ENCODE measurements at regions not wholly inside any gene's neighbourhood (a gene's known extent, or its start where the extent isn't known, plus 50 kb on each side); places are given as distances from the start of the nearest gene placed in this dataset.

DNA sequence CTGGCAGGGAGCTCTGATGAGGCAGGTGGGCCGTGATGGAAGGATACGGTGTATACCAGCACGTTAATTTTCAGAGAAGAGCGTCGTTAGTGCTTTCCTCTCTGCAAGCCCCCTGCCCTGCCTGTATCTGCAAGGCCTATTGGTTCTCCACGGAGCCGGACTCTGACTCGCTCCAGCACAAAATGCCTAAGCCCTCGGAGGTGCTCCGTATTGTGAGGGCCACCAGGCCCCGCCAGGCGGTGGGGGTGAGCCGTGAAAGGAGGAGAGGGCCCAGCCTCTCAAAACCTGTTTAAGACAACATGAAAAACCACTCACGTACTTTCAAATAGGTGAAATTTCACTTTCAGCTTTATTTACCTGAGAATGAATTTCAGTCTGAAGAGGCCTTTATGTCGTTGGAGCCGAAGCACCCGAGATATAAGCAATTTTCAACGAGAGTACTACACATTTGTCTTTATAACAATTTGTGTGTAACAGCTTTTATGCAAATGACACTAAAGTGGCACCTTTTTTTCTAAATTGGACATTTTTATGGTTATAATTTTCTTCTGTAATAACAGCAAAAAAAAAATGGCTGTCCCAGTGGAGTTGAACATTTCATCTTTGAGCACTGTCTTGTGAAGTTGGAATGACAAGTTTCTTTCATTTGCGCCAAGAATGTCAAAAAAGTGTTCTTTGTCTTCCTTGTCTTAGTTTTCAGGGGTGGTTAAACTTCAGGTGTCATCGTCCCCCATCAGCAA is 749.5 kb downstream of the VRK1 start:
- DNase-seq (ENCODE audit: extremely low read depth in 1 of 11, low read depth in 9 of 11, low spot score in 4 of 11) = no peak

GRCh38 chr14:97550463-97550862 is 753.3 kb downstream of the VRK1 start:
- DNase-seq (ENCODE audit: extremely low read depth in 1 of 11, low read depth in 9 of 11, low spot score in 4 of 11) = peak in 3 of 11 donors; percentile 6 to 19 (median 7)

GRCh38 chr14:97554597-97554996 is 757.4 kb downstream of the VRK1 start:
- DNase-seq (ENCODE audit: extremely low read depth in 1 of 11, low read depth in 9 of 11, low spot score in 4 of 11) = no peak

GRCh38 chr14:97564334-97564733 is 767.2 kb downstream of the VRK1 start:
- no peak for DNase-seq (ENCODE audit: extremely low read depth in 1 of 11, low read depth in 9 of 11, low spot score in 4 of 11)

- no peak for DNase-seq (ENCODE audit: extremely low read depth in 1 of 11, low read depth in 9 of 11, low spot score in 4 of 11)
These were observed 774.0 kb downstream of the VRK1 start for GRCh38 chr14:97571201-97571600.

DNA sequence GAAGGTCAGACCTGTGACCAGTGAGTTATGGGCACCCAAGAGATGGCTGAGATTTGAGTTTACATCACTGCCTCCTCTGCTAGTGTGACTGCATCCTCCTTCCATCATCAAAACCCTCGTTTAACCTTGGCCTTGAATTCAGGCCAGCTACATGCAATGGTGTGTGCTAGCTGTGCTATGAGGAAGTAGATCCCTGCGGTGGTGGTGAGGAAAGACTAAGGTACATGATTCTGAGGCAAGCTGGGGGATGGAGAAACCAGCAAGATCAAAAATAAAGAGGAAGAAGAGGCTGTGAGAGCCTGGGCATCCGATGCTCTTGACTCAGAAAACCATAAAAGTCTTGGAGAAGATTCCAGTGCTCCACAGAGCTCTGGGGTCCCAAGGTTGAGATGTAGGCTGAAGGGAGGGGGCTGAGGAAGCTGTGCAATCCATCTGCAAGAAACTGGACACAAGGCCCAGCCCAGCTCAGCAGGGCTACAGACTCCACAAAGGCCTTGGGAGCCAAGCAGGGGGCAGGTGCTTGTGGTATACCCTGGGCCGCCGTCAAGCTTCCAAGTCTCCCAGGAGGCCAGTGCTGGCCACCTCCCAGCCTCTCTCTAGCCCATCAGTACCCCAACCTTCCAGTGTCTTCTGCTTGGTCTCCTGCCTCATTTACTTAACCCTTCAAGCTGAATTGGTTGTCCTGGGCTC is 774.8 kb downstream of the VRK1 start:
- no peak for DNase-seq (ENCODE audit: extremely low read depth in 1 of 11, low read depth in 9 of 11, low spot score in 4 of 11)

- DNase-seq (ENCODE audit: extremely low read depth in 1 of 11, low read depth in 9 of 11, low spot score in 4 of 11) = no peak
These were observed 775.6 kb downstream of the VRK1 start for GRCh38 chr14:97572583-97573458.

DNA sequence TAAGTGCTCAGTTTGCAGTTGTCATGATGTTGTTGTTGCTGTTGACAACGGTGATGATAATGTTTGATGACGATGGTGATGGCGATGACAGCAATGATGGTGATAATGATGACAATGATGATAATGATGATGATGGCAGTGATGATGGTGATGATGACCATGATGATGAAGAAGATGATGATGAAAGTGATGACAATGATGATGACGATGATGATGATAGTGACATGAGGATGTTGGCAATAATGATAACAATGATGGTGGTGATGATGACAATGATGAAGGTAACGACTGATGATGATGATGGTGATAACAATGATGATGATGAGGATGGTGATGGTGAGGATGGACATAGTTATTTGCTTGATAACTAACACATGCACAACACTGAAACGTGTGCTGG is 778.5 kb downstream of the VRK1 start:
- DNase-seq (ENCODE audit: extremely low read depth in 1 of 11, low read depth in 9 of 11, low spot score in 4 of 11) = no peak

GRCh38 chr14:97578982-97579548 is 781.9 kb downstream of the VRK1 start:
- no peak for DNase-seq (ENCODE audit: extremely low read depth in 1 of 11, low read depth in 9 of 11, low spot score in 4 of 11)

DNA sequence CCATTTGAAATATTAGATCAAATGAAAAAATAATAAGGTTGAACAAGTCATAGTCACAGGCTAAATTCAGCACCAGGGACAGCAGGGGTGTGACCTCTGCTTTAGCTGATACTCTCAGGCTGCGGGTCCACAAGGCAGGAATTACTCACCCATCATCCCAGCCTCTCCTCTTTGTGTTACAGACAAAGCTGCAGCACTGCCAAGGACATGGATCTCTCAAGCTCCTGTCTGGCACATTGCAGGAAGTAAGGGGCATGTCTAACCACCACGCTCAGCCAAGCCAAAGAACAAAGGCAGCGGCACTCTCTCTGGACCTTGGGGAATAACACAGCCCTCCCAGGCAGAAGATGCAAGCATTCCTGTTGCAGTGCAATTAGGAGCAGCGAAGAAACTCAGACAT is 783.8 kb downstream of the VRK1 start:
- DNase-seq (ENCODE audit: extremely low read depth in 1 of 11, low read depth in 9 of 11, low spot score in 4 of 11) = peak; percentile 2 to 44 (median 22)

GRCh38 chr14:97582022-97582421 is 784.8 kb downstream of the VRK1 start:
- no peak for DNase-seq (ENCODE audit: extremely low read depth in 1 of 11, low read depth in 9 of 11, low spot score in 4 of 11)

DNA sequence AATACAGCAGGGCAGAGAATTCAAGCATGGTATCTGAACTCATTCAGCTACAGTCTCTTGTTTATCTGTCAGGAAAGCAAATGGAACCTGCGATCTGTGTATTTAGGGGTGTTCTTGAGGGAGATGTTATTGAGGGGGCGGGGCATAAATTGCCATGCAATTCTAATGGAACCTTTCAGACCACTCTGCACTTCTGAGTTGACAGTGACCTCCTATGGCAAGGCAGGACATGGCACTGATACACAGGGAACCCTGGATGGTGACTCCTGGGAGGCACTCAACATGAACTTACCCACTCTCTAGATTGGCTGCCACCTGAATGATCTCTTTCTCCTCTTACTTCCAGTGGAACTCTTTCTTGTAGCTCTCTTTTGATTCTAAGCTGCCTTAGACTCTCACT is 787.3 kb downstream of the VRK1 start:
- DNase-seq (ENCODE audit: extremely low read depth in 1 of 11, low read depth in 9 of 11, low spot score in 4 of 11) = no peak

GRCh38 chr14:97592341-97592980 is 795.3 kb downstream of the VRK1 start:
- no peak for DNase-seq (ENCODE audit: extremely low read depth in 1 of 11, low read depth in 9 of 11, low spot score in 4 of 11)

DNA sequence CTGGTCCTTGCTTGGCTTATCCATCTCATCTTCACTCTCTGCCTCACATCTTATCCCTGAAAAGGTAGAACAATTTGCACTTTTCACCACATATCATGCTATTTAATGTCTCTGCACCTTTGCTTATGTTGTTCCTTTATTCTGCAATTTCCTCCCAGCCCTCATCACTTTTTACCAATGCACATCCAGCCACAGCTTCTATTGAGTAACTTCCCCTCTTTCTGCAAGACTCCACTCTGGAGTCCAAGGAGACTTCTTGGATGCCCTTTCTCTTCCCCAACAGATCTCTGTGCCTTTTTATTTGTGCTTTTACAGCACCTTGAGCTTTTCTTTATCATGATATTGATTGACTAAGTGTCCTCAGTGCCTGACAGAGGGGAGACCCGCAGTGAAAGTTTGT is 797.1 kb downstream of the VRK1 start:
- DNase-seq (ENCODE audit: extremely low read depth in 1 of 11, low read depth in 9 of 11, low spot score in 4 of 11) = no peak

DNA sequence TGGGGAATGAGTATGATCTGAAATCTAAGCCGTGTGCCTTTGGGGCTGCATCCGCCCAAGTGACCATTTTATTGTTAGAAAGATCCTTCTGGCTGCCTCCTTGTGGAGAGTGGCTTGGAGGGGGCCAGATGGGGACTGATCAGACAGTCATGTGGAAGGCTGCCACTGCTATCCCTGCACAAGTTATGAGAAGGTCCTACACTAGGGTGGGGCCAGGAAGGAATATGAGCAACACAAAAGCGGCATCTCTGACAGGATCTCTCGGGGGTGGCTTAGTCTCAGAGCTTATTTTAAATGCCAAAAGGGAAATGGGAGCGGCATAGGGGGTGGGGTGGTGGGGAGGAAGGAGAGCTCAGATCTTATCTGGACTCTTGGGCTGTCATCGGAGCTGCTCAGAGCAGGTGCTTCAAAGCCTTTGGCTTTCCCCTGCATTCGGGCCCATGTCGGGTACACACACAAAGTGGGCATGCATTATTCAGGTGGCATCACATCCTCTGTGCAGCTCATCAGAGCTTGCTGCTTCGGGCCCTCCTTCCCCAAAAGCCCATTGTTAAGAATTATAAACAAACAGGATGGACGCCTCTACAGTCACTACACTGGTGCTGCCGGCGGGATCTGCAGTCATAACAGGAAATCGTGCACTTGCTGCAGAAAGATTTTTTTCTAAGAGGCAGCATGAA is 805.4 kb downstream of the VRK1 start:
- no peak for DNase-seq (ENCODE audit: extremely low read depth in 1 of 11, low read depth in 9 of 11, low spot score in 4 of 11)

- DNase-seq (ENCODE audit: extremely low read depth in 1 of 11, low read depth in 9 of 11, low spot score in 4 of 11) = no peak
These were observed 806.0 kb downstream of the VRK1 start for GRCh38 chr14:97603201-97603600.

DNA sequence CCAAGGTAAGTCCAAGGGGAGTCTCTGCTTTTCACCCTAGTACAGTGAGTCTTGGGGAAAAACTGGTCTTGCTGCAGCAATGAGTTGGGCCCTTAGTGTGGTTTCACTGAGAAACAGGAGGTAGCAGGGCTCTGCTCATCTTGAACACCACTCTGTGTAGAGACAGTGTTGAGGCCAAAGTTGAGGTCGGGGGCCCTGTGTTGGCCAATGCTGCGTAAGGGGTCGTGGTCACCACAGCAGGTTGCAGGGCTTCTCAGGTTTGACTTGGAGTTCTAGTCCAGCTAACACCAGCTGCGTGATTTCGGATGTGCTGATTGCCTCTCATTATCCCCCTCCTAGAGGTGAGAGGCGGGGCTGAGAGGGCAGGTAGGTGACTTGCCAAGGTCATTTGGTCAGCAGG is 807.5 kb downstream of the VRK1 start:
- no peak for DNase-seq (ENCODE audit: extremely low read depth in 1 of 11, low read depth in 9 of 11, low spot score in 4 of 11)

DNA sequence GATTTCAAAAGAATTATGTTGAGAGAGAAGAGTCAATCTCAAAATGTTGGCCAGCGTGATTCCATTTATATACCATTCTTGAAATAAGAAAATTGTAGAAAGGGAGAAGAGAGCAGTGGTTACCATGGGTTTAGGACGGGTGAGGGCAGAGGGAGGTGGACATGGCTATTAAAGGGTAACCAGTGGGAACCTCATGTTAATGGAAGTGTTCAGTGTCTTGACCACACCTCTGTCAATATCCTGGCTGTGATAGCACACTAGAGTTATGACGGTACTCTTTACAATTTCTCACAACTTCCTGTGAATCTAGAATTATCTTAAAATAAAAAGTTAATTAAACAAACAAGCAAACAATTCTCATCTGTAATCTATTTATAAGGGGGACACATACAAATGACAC is 821.2 kb downstream of the VRK1 start:
- DNase-seq (ENCODE audit: extremely low read depth in 1 of 11, low read depth in 9 of 11, low spot score in 4 of 11) = no peak
